GM18502 (cell line): ENCODE measurements at regions not wholly inside any gene's neighbourhood (a gene's known extent, or its start where the extent isn't known, plus 50 kb on each side); places are given as distances from the start of the nearest gene placed in this dataset.
"Not testable (repeated sequence)": the region's sequence is repeated elsewhere in the genome, so short reads cannot be mapped to it uniquely, and the experiment has no call there.

Experiments used
- ATAC-seq: cut with Tn5 transposase; IDR thresholded peaks from one replicate; pipeline ENCODE4 v1.9.1; 2021; ENCODE audit warnings: mild to moderate bottlenecking; ENCODE audit not compliant: unreplicated experiment, poor library complexity

- peak; percentile 53 for ATAC-seq
Observed at GRCh38 chr9:39663020-39663419, 307.6 kb downstream of the SPATA31A1 start.

GRCh38 chr9:39663713-39664112, 308.2 kb downstream of the SPATA31A1 start:
- peak; percentile 80 for ATAC-seq

GRCh38 chr9:39665020-39665419, 309.6 kb downstream of the SPATA31A1 start:
- ATAC-seq, result not testable (repeated sequence)

- not testable (repeated sequence) for ATAC-seq
Observed at GRCh38 chr9:39674437-39675210, 319.2 kb downstream of the SPATA31A1 start.

- ATAC-seq, result not testable (repeated sequence)
Observed at GRCh38 chr9:39675211-39675553, 319.7 kb downstream of the SPATA31A1 start.

GRCh38 chr9:39678534-39679263, 323.2 kb downstream of the SPATA31A1 start:
- not testable (repeated sequence) for ATAC-seq

- not testable (repeated sequence) for ATAC-seq
Observed at GRCh38 chr9:39680694-39681401, 325.4 kb downstream of the SPATA31A1 start.

- not testable (repeated sequence) for ATAC-seq
Observed at GRCh38 chr9:39728862-39729261, 373.4 kb downstream of the SPATA31A1 start.

GRCh38 chr9:39744898-39745297, 389.4 kb downstream of the SPATA31A1 start:
- not testable (repeated sequence) for ATAC-seq

GRCh38 chr9:39775570-39775969, 420.1 kb downstream of the SPATA31A1 start:
- ATAC-seq, result not testable (repeated sequence)

- peak; percentile 100 for ATAC-seq
Observed at GRCh38 chr9:39791356-39791755, 435.9 kb downstream of the SPATA31A1 start.

- ATAC-seq, result not testable (repeated sequence)
Observed at GRCh38 chr9:39797935-39798334, 442.5 kb downstream of the SPATA31A1 start.

GRCh38 chr9:39799252-39799651, 443.8 kb downstream of the SPATA31A1 start:
- not testable (repeated sequence) for ATAC-seq

GRCh38 chr9:39802561-39802960, 447.1 kb downstream of the SPATA31A1 start:
- ATAC-seq, result not testable (repeated sequence)

- ATAC-seq, result peak; percentile 88
Observed at GRCh38 chr9:39809401-39810226, 454.1 kb downstream of the SPATA31A1 start.

GRCh38 chr9:39810401-39810800, 454.9 kb downstream of the SPATA31A1 start:
- ATAC-seq, result not testable (repeated sequence)

- ATAC-seq, result not testable (repeated sequence)
Observed at GRCh38 chr9:39811615-39812014, 456.1 kb downstream of the SPATA31A1 start.

- ATAC-seq, result not testable (repeated sequence)
Observed at GRCh38 chr9:39828457-39828856, 473.0 kb downstream of the SPATA31A1 start.
